ENCODE measurements at regions not wholly inside any gene's neighbourhood (a gene's known extent, or its start where the extent isn't known, plus 50 kb on each side); places are given as distances from the start of the nearest gene placed in this dataset.

- TF ChIP-seq CTCF (IDR thresholded peaks at IDR 0.05) (no peak), ZFX (IDR thresholded peaks at IDR 0.05; ENCODE audit: borderline replicate concordance) (no peak)
Measured at GRCh38 chr2:152863826-152864225, 145.4 kb downstream of the ARL6IP6 start.

Data from 22Rv1 (cell line).